NT2/D1 (cell line): ENCODE measurements at regions not wholly inside any gene's neighbourhood (a gene's known extent, or its start where the extent isn't known, plus 50 kb on each side); places are given as distances from the start of the nearest gene placed in this dataset.

Experiments used
- DNase-seq: peaks from one replicate; pipeline ENCODE4 v3.0.0-alpha.2; 2011; ENCODE audit warnings: low read depth, low spot score
- H3K27me3 ChIP-seq: 2 replicates; pipeline ENCODE4 v1.6.0; 2011; ENCODE audit warnings: mild to moderate bottlenecking; ENCODE audit not compliant: insufficient read length, insufficient read depth
- H3K36me3 ChIP-seq: 2 replicates; pipeline ENCODE4 v1.6.1; 2011; ENCODE audit warnings: mild to moderate bottlenecking, low read length, mixed read lengths; ENCODE audit not compliant: insufficient read depth, insufficient read length
- H3K4me1 ChIP-seq: 2 replicates; pipeline ENCODE4 v1.5.1; 2011; ENCODE audit not compliant: insufficient read depth, insufficient read length
- H3K4me3 ChIP-seq: 2 replicates; pipeline ENCODE4 v1.5.1; 2011; ENCODE audit warnings: low read depth; ENCODE audit not compliant: insufficient read length
- H3K9ac ChIP-seq: 2 replicates; pipeline ENCODE4 v1.6.0; 2011; ENCODE audit warnings: low read depth; ENCODE audit not compliant: insufficient read length
- H3K9me3 ChIP-seq: 2 replicates; pipeline ENCODE4 v1.5.1; 2011; ENCODE audit warnings: mild to moderate bottlenecking, low read length; ENCODE audit not compliant: insufficient read depth
- SUZ12 ChIP-seq: IDR thresholded peaks from 2 replicates; pipeline ENCODE4 v1.6.1; 2011; ENCODE audit not compliant: insufficient read length, insufficient read depth; ENCODE audit errors: extremely low read depth
- YY1 ChIP-seq: IDR thresholded peaks from 2 replicates; pipeline ENCODE4 v1.6.1; 2011; ENCODE audit not compliant: insufficient read length, insufficient read depth
- ZNF274 ChIP-seq: IDR thresholded peaks from 2 replicates; pipeline ENCODE4 v1.6.1; 2011; ENCODE audit warnings: mild to moderate bottlenecking, low read depth, low read length

- no peak for DNase-seq
- TF ChIP-seq ZNF274 (no peak), SUZ12 (no peak), YY1 (no peak)
- H3K4me1 ChIP-seq, result no peaks in the 10 kb centered on the region
- no peaks in the 10 kb centered on the region for H3K27me3 ChIP-seq
- H3K9me3 ChIP-seq, result no peaks in the 10 kb centered on the region
- H3K9ac ChIP-seq, result no peak overlapping the region
- H3K4me3 ChIP-seq, result no peak overlapping the region
- H3K36me3 ChIP-seq, result no peaks in the 10 kb centered on the region
These were observed 95.6 kb upstream of the ANKEF1 start for GRCh38 chr20:9939231-9939630.

- no peaks in the 10 kb centered on the region for H3K36me3 ChIP-seq
- no peak for DNase-seq
- no peaks in the 10 kb centered on the region for H3K27me3 ChIP-seq
- H3K9ac ChIP-seq, result no peak overlapping the region
- no peaks in the 10 kb centered on the region for H3K9me3 ChIP-seq
- H3K4me3 ChIP-seq, result no peak overlapping the region
- no peaks in the 10 kb centered on the region for H3K4me1 ChIP-seq
- TF ChIP-seq ZNF274 (no peak), SUZ12 (no peak), YY1 (no peak)
These were observed 96.4 kb upstream of the PAK5 start for GRCh38 chr20:9935285-9935684.

- DNase-seq, result no peak
- Histone ChIP-seq H3K27me3 (no peaks in the 10 kb centered on the region), H3K9ac (no peak overlapping the region), H3K9me3 (no peaks in the 10 kb centered on the region), H3K4me1 (no peaks in the 10 kb centered on the region), H3K36me3 (no peaks in the 10 kb centered on the region), H3K4me3 (no peak overlapping the region)
- no peak for TF ChIP-seq ZNF274
- no peak for TF ChIP-seq YY1
- no peak for TF ChIP-seq SUZ12
These were observed 91.3 kb upstream of the PAK5 start for GRCh38 chr20:9930142-9930541.

GRCh38 chr20:9928955-9929354 lies 90.1 kb upstream of the PAK5 start:
- Histone ChIP-seq H3K4me3 (no peak overlapping the region), H3K36me3 (no peaks in the 10 kb centered on the region), H3K27me3 (no peaks in the 10 kb centered on the region), H3K9ac (no peak overlapping the region), H3K9me3 (no peaks in the 10 kb centered on the region), H3K4me1 (no peaks in the 10 kb centered on the region)
- DNase-seq, result no peak
- TF ChIP-seq YY1 (no peak), ZNF274 (no peak), SUZ12 (no peak)

GRCh38 chr20:9928281-9928737 lies 89.4 kb upstream of the PAK5 start:
- Histone ChIP-seq H3K4me3 (no peak overlapping the region), H3K9me3 (no peaks in the 10 kb centered on the region), H3K4me1 (no peaks in the 10 kb centered on the region), H3K36me3 (no peaks in the 10 kb centered on the region), H3K27me3 (no peaks in the 10 kb centered on the region), H3K9ac (no peak overlapping the region)
- DNase-seq, result no peak
- no peak for TF ChIP-seq SUZ12
- TF ChIP-seq YY1, result no peak
- TF ChIP-seq ZNF274, result no peak

GRCh38 chr20:9927224-9927623 lies 88.3 kb upstream of the PAK5 start:
- H3K9me3 ChIP-seq, result no peaks in the 10 kb centered on the region
- no peaks in the 10 kb centered on the region for H3K27me3 ChIP-seq
- no peak for DNase-seq
- no peak overlapping the region for H3K4me3 ChIP-seq
- H3K9ac ChIP-seq, result no peak overlapping the region
- TF ChIP-seq ZNF274 (no peak), YY1 (no peak)
- H3K36me3 ChIP-seq, result no peaks in the 10 kb centered on the region
- H3K4me1 ChIP-seq, result no peaks in the 10 kb centered on the region

- TF ChIP-seq ZNF274, result no peak
- no peak for TF ChIP-seq YY1
- no peak for TF ChIP-seq SUZ12
- H3K27me3 ChIP-seq, result no peaks in the 10 kb centered on the region
- no peaks in the 10 kb centered on the region for H3K9me3 ChIP-seq
- no peak overlapping the region for H3K4me3 ChIP-seq
- no peak for DNase-seq
- H3K4me1 ChIP-seq, result no peaks in the 10 kb centered on the region
- H3K36me3 ChIP-seq, result no peaks in the 10 kb centered on the region
- H3K9ac ChIP-seq, result no peak overlapping the region
These were observed 87.6 kb upstream of the PAK5 start for GRCh38 chr20:9926476-9926875.

GRCh38 chr20:9926007-9926406 lies 87.1 kb upstream of the PAK5 start:
- Histone ChIP-seq H3K36me3 (no peaks in the 10 kb centered on the region), H3K9me3 (no peaks in the 10 kb centered on the region), H3K9ac (no peak overlapping the region), H3K27me3 (no peaks in the 10 kb centered on the region), H3K4me1 (no peaks in the 10 kb centered on the region), H3K4me3 (no peak overlapping the region)
- TF ChIP-seq YY1 (no peak), ZNF274 (no peak), SUZ12 (no peak)
- DNase-seq, result no peak
